Kidney (tissue), 13 donors: ENCODE measurements at regions not wholly inside any gene's neighbourhood (a gene's known extent, or its start where the extent isn't known, plus 50 kb on each side); places are given as distances from the start of the nearest gene placed in this dataset.

ENCODE experiments used
- DNase-seq, 5 donors: peaks; one replicate each; pipeline ENCODE4 v3.0.0-alpha.2; 2013 to 2020
- FAIRE-seq: peaks from 2 replicates; lab custom pipeline; 2012; peaks lifted over from hg19 to GRCh38; lab: Jason Lieb, UNC
- H3K27ac ChIP-seq, 2 donors: one replicate each; pipeline ENCODE4 v1.7.0; 2013; ENCODE audit warnings: low read depth in 2 of 2, low read length in 2 of 2, inconsistent platforms in 1 of 2
- H3K27me3 ChIP-seq: one replicate; pipeline ENCODE4 v1.7.1; 2013; ENCODE audit warnings: low read length, inconsistent platforms; ENCODE audit not compliant: control insufficient read depth, insufficient read depth
- H3K36me3 ChIP-seq, 3 donors: one replicate each; pipeline versions ENCODE4 v1.7.0 to v1.7.1; 2013; ENCODE audit warnings: low read length in 3 of 3, control low read depth in 1 of 3, inconsistent platforms in 1 of 3; ENCODE audit not compliant: insufficient read depth in 3 of 3, control insufficient read depth in 2 of 3
- H3K4me1 ChIP-seq, 3 donors: one replicate each; pipeline versions ENCODE4 v1.7.0 to v1.7.1; 2013; ENCODE audit warnings: low read length in 3 of 3, inconsistent platforms in 1 of 3, low read depth in 1 of 3; ENCODE audit not compliant: control insufficient read depth in 2 of 3, insufficient read depth in 2 of 3
- H3K4me3 ChIP-seq, 3 donors: one replicate each; pipeline versions ENCODE4 v1.7.0 to v1.8.1; 2013; ENCODE audit warnings: low read length in 3 of 3, control low read depth in 1 of 3, inconsistent platforms in 1 of 3
- H3K9ac ChIP-seq, 3 donors: one replicate each; pipeline versions ENCODE4 v1.7.0 to v1.7.1; 2013; ENCODE audit warnings: low read length in 3 of 3, control low read depth in 1 of 3, inconsistent platforms in 1 of 3
- H3K9me3 ChIP-seq, 3 donors: one replicate each; pipeline versions ENCODE4 v1.7.0 to v1.7.1; 2013; ENCODE audit warnings: low read length in 3 of 3, control low read depth in 1 of 3, inconsistent platforms in 1 of 3; ENCODE audit not compliant: control insufficient read depth in 2 of 3, insufficient read depth in 1 of 3
- intact Hi-C: fragments of 100-400 bp; cut with DNase I; formaldehyde crosslinking; loops from one replicate; pipeline ENCODE4 v1.11.1; 2022
- TF ChIP-seq, protein P1 (sequence below): IDR thresholded peaks from 3 replicates; pipeline ENCODE4 v1.5.1; 2012; ENCODE audit warnings: mild to moderate bottlenecking, moderate library complexity, borderline replicate concordance; ENCODE audit not compliant: insufficient read depth; ENCODE audit errors: extremely low read depth
- donor health status: control.
- donor health status: control.
- donor health status: control.
- donor health status: control.
- donor health status: control.
- donor health status: DM: yes; HTN: yes; CAD: no.
- donor health status: Normal renal cell carcinoma (clear cell type).

GRCh38 chr13:52932649-52933048, 84.2 kb upstream of the PCDH8 start:
- H3K9me3 ChIP-seq, result no peaks in the 10 kb centered on the region
- no peak for DNase-seq

DNA sequence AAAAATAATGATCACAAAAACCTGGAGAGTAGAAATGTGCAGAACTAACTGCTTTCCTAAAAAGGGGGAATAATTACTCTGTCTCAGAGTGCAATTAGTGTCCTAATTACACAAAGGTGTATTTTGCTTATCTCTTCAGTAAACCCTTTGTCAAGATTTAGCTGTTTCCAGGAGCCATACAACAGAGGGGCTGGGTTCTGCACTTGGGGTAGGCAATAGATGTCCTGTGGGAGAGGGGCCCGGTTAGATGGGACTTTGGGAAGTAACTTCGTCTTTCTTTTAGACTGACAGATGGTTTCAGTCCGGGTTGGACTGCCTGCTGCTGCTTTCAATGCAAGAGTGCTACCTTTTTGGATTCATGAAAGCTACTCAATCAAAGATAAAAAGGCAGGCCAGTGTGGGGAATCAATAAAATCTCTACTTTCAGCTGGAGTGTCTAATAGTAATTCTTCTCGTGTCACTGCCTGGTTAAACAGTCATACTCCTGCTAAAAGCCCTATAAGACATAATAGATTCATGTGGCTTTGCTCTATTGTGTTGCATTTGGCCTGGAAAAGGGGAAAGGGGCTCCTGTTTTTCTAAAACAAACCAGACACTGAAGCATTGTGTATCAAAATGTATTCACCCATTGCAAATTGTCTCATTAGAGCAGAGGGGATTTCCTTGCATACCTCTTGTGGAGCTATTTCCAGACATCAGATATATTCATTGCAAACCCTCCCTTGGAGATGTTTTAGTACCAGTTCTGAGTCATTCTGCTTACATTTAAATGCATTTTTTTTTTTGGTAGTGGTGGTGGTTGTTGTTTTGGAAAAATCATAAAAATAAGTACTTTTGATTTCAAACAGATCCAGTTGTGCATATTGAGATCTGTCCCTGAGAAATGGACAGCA, 83.3 kb upstream of the PCDH8 start:
- TF ChIP-seq, protein P1, sequence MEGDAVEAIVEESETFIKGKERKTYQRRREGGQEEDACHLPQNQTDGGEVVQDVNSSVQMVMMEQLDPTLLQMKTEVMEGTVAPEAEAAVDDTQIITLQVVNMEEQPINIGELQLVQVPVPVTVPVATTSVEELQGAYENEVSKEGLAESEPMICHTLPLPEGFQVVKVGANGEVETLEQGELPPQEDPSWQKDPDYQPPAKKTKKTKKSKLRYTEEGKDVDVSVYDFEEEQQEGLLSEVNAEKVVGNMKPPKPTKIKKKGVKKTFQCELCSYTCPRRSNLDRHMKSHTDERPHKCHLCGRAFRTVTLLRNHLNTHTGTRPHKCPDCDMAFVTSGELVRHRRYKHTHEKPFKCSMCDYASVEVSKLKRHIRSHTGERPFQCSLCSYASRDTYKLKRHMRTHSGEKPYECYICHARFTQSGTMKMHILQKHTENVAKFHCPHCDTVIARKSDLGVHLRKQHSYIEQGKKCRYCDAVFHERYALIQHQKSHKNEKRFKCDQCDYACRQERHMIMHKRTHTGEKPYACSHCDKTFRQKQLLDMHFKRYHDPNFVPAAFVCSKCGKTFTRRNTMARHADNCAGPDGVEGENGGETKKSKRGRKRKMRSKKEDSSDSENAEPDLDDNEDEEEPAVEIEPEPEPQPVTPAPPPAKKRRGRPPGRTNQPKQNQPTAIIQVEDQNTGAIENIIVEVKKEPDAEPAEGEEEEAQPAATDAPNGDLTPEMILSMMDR, result no peak
- no peaks in the 10 kb centered on the region for H3K9me3 ChIP-seq
- no peaks in the 10 kb centered on the region for H3K27me3 ChIP-seq
- FAIRE-seq (no peak), DNase-seq (no peak)
- intact Hi-C loops, result no loop called here
- H3K4me3 ChIP-seq, result no peak overlapping the region
- H3K36me3 ChIP-seq, result no peaks in the 10 kb centered on the region
- no peak overlapping the region for H3K9ac ChIP-seq
- no peak overlapping the region for H3K27ac ChIP-seq
- no peaks in the 10 kb centered on the region for H3K4me1 ChIP-seq

More at GRCh38 chr13:52932649-52933048, 84.2 kb upstream of the PCDH8 start:
- H3K4me1 ChIP-seq, result no peaks in the 10 kb centered on the region
- H3K9ac ChIP-seq, result no peak overlapping the region
- no peak overlapping the region for H3K27ac ChIP-seq
- H3K4me3 ChIP-seq, result no peak overlapping the region
- no peaks in the 10 kb centered on the region for H3K27me3 ChIP-seq
- FAIRE-seq, result no peak
- TF ChIP-seq, protein P1, result no peak
- intact Hi-C loops, result no loop called here
- H3K36me3 ChIP-seq, result no peaks in the 10 kb centered on the region

GRCh38 chr13:52931131-52931530, 82.7 kb upstream of the PCDH8 start:
- Histone ChIP-seq H3K27me3 (no peaks in the 10 kb centered on the region), H3K27ac (no peak overlapping the region), H3K9ac (no peak overlapping the region), H3K9me3 (no peaks in the 10 kb centered on the region), H3K4me1 (no peaks in the 10 kb centered on the region), H3K36me3 (no peaks in the 10 kb centered on the region), H3K4me3 (no peak overlapping the region)
- intact Hi-C loops, result no loop called here
- FAIRE-seq (no peak), DNase-seq (no peak)
- TF ChIP-seq, protein P1, result no peak
